ENCODE measurements at regions not wholly inside any gene's neighbourhood (a gene's known extent, or its start where the extent isn't known, plus 50 kb on each side); places are given as distances from the start of the nearest gene placed in this dataset.

GRCh38 chr6:167679122-167679736, 147.5 kb upstream of the AFDN start:
- Histone ChIP-seq H3K4me3 (ENCODE audit: low read length) (peak overlapping the region; percentile 66), H3K4me2 (ENCODE audit: low read length) (peak overlapping the region; percentile 25), H3K9ac (ENCODE audit: low read length) (peak overlapping the region; percentile 66), H3F3A (ENCODE audit: insufficient read depth, low read length, poor library complexity, severe bottlenecking) (no peaks in the 10 kb centered on the region), H3K9me3 (ENCODE audit: low read length) (no peaks in the 10 kb centered on the region), H3K27ac (ENCODE audit: low read length) (no peak overlapping the region), H3K9me2 (ENCODE audit: insufficient read depth, low read length) (no peaks in the 10 kb centered on the region), H3K79me2 (replicated peaks; ENCODE audit: insufficient read depth, low read length) (peaks cover 3% of the 10 kb centered on the region), H2AFZ (ENCODE audit: low read depth, low read length) (no peak overlapping the region), H3K36me3 (ENCODE audit: insufficient read depth, low read length) (no peaks in the 10 kb centered on the region), H3K27me3 (ENCODE audit: insufficient read depth, low read depth, low read length) (no peaks in the 10 kb centered on the region), H4K20me1 (ENCODE audit: insufficient read depth) (no peaks in the 10 kb centered on the region)
- TF ChIP-seq TAF1 (IDR thresholded peaks at IDR 0.05; ENCODE audit: low read depth) (no peak), EZH2 (IDR thresholded peaks at IDR 0.05; ENCODE audit: borderline replicate concordance, insufficient read depth, low read length, poor library complexity, severe bottlenecking) (no peak), RAD21 (conservative IDR thresholded peaks at IDR 0.05) (no peak), SMC3 (conservative IDR thresholded peaks at IDR 0.05; ENCODE audit: poor library complexity) (no peak), REST (IDR thresholded peaks at IDR 0.05; ENCODE audit: borderline replicate concordance) (peak; percentile 23), CTCF (IDR thresholded peaks at IDR 0.05; ENCODE audit: poor library complexity, severe bottlenecking) (no peak)

- no peaks in the 10 kb centered on the region for H3K9me3 ChIP-seq (ENCODE audit: low read length)
- TF ChIP-seq EP300 (conservative IDR thresholded peaks at IDR 0.05; ENCODE audit: poor library complexity, severe bottlenecking) (no peak), SMC3 (conservative IDR thresholded peaks at IDR 0.05; ENCODE audit: poor library complexity) (no peak), TAF1 (IDR thresholded peaks at IDR 0.05; ENCODE audit: low read depth) (no peak), REST (IDR thresholded peaks at IDR 0.05; ENCODE audit: borderline replicate concordance) (no peak), POLR2AphosphoS5 (IDR thresholded peaks at IDR 0.05) (no peak), MXI1 (conservative IDR thresholded peaks at IDR 0.05; ENCODE audit: poor library complexity, severe bottlenecking) (no peak), EZH2 (IDR thresholded peaks at IDR 0.05; ENCODE audit: borderline replicate concordance, insufficient read depth, low read length, poor library complexity, severe bottlenecking) (no peak), CTCF (IDR thresholded peaks at IDR 0.05; ENCODE audit: poor library complexity, severe bottlenecking) (no peak), RAD21 (conservative IDR thresholded peaks at IDR 0.05) (no peak)
- no peaks in the 10 kb centered on the region for H4K20me1 ChIP-seq (ENCODE audit: insufficient read depth)
- no peaks in the 10 kb centered on the region for H3K27me3 ChIP-seq (ENCODE audit: insufficient read depth, low read depth, low read length)
- H3K9me2 ChIP-seq (ENCODE audit: insufficient read depth, low read length): no peaks in the 10 kb centered on the region
- no peak overlapping the region for H3K4me3 ChIP-seq (ENCODE audit: low read length)
- H3K27ac ChIP-seq (ENCODE audit: low read length): no peak overlapping the region
- no peak overlapping the region for H3K9ac ChIP-seq (ENCODE audit: low read length)
- H2AFZ ChIP-seq (ENCODE audit: low read depth, low read length): no peak overlapping the region
- H3K4me2 ChIP-seq (ENCODE audit: low read length): no peak overlapping the region
- H3F3A ChIP-seq (ENCODE audit: insufficient read depth, low read length, poor library complexity, severe bottlenecking): no peaks in the 10 kb centered on the region
- H3K79me2 ChIP-seq (replicated peaks; ENCODE audit: insufficient read depth, low read length): peaks cover 3% of the 10 kb centered on the region
- no peaks in the 10 kb centered on the region for H3K36me3 ChIP-seq (ENCODE audit: insufficient read depth, low read length)
Observed at GRCh38 chr6:167679790-167680604, 146.7 kb upstream of the AFDN start.
